Mesodermal cell (in vitro differentiated cells): ENCODE measurements at regions not wholly inside any gene's neighbourhood (a gene's known extent, or its start where the extent isn't known, plus 50 kb on each side); places are given as distances from the start of the nearest gene placed in this dataset.
"Not testable (repeated sequence)": the region's sequence is repeated elsewhere in the genome, so short reads cannot be mapped to it uniquely, and the experiment has no call there.

ENCODE experiments used
- H3K27ac ChIP-seq: 2 replicates; pipeline ENCODE4 v1.7.0; 2013; ENCODE audit warnings: mild to moderate bottlenecking, low read depth, low read length, moderate library complexity; ENCODE audit not compliant: severe bottlenecking
- H3K36me3 ChIP-seq: 2 replicates; pipeline ENCODE4 v1.7.1; 2013; ENCODE audit warnings: mild to moderate bottlenecking, low read length, moderate library complexity; ENCODE audit not compliant: control insufficient read depth, insufficient read depth
- H3K4me1 ChIP-seq: one replicate; pipeline ENCODE4 v1.7.1; 2013; ENCODE audit warnings: mild to moderate bottlenecking, low read length; ENCODE audit not compliant: insufficient read depth, control insufficient read depth, poor library complexity, severe bottlenecking
- H3K4me3 ChIP-seq: 2 replicates; pipeline ENCODE4 v1.7.0; 2013; ENCODE audit warnings: low read length, control low read depth, mild to moderate bottlenecking; ENCODE audit not compliant: insufficient read depth, poor library complexity, severe bottlenecking; ENCODE audit errors: extremely low read depth
- H3K9me3 ChIP-seq: 2 replicates; pipeline ENCODE4 v1.7.1; 2013; ENCODE audit warnings: mild to moderate bottlenecking, low read length, moderate library complexity; ENCODE audit not compliant: control insufficient read depth
- WGBS, 2 experiments: methylation state at CpG; one replicate each; pipeline ENCODE4 v1.1.5; 2013; ENCODE audit warnings: missing lambda C conversion rate in 2 of 2; ENCODE audit not compliant: insufficient coverage in 2 of 2; 5-methylcytosine and 5-hydroxymethylcytosine counted together

- Histone ChIP-seq H3K9me3 (no peaks in the 10 kb centered on the region), H3K4me3 (no peak overlapping the region), H3K27ac (no peak overlapping the region), H3K4me1 (no peaks in the 10 kb centered on the region), H3K36me3 (no peaks in the 10 kb centered on the region)
- 0 to 43% methylated on average over 1 of the region's 3 CpGs for WGBS, 2 experiments
These were observed 157.0 kb upstream of the CACNA2D1 start for GRCh38 chr7:82600531-82600930.

GRCh38 chr7:82599895-82600294, 156.3 kb upstream of the CACNA2D1 start:
- Histone ChIP-seq H3K27ac (peak overlapping the region; percentile 8), H3K36me3 (no peaks in the 10 kb centered on the region), H3K4me1 (no peaks in the 10 kb centered on the region), H3K9me3 (no peaks in the 10 kb centered on the region), H3K4me3 (no peak overlapping the region)

- 100% methylated on average over 1 of the region's 1 CpG; no CpG with 5 or more reads in 1 of the 2 experiments for WGBS, 2 experiments
- no peak overlapping the region for H3K4me3 ChIP-seq
- H3K4me1 ChIP-seq = no peaks in the 10 kb centered on the region
- no peaks in the 10 kb centered on the region for H3K9me3 ChIP-seq
- no peaks in the 10 kb centered on the region for H3K36me3 ChIP-seq
- no peak overlapping the region for H3K27ac ChIP-seq
These were observed 155.4 kb upstream of the CACNA2D1 start for GRCh38 chr7:82598958-82599357.

- no CpG with 5 or more reads among the region's 3 CpGs for WGBS, 2 experiments
- not testable (repeated sequence) for H3K27ac ChIP-seq, H3K9me3 ChIP-seq, H3K4me3 ChIP-seq, H3K4me1 ChIP-seq, H3K36me3 ChIP-seq
These were observed 152.2 kb upstream of the CACNA2D1 start for GRCh38 chr7:82595795-82596194.

- Histone ChIP-seq H3K36me3 (no peaks in the 10 kb centered on the region), H3K4me3 (no peak overlapping the region), H3K27ac (no peak overlapping the region), H3K4me1 (no peaks in the 10 kb centered on the region), H3K9me3 (no peaks in the 10 kb centered on the region)
These were observed 151.6 kb upstream of the CACNA2D1 start for GRCh38 chr7:82595176-82595575.

- WGBS, 2 experiments = 8 to 10% methylated on average over 5 of the region's 6 CpGs
- Histone ChIP-seq H3K36me3 (no peaks in the 10 kb centered on the region), H3K9me3 (no peaks in the 10 kb centered on the region), H3K4me3 (no peak overlapping the region), H3K4me1 (no peaks in the 10 kb centered on the region), H3K27ac (peak overlapping the region; percentile 54)
These were observed 151.1 kb upstream of the CACNA2D1 start for GRCh38 chr7:82594665-82595064.

- no peaks in the 10 kb centered on the region for H3K36me3 ChIP-seq
- no peak overlapping the region for H3K4me3 ChIP-seq
- no peaks in the 10 kb centered on the region for H3K9me3 ChIP-seq
- H3K27ac ChIP-seq = no peak overlapping the region
- 100% methylated on average over 1 to 3 of the region's 3 CpGs for WGBS, 2 experiments
- H3K4me1 ChIP-seq = no peaks in the 10 kb centered on the region
These were observed 150.2 kb upstream of the CACNA2D1 start for GRCh38 chr7:82593780-82594179.

GRCh38 chr7:82592416-82592815, 148.8 kb upstream of the CACNA2D1 start:
- Histone ChIP-seq H3K27ac (no peak overlapping the region), H3K9me3 (no peaks in the 10 kb centered on the region), H3K4me1 (no peaks in the 10 kb centered on the region), H3K36me3 (no peaks in the 10 kb centered on the region), H3K4me3 (no peak overlapping the region)
- no CpG with 5 or more reads among the region's 1 CpG for WGBS, 2 experiments

GRCh38 chr7:82579047-82579446, 135.5 kb upstream of the CACNA2D1 start:
- H3K27ac ChIP-seq = no peak overlapping the region
- H3K9me3 ChIP-seq = no peaks in the 10 kb centered on the region
- WGBS, 2 experiments = 100% methylated on average over 1 of the region's 3 CpGs; no CpG with 5 or more reads in 1 of the 2 experiments
- H3K4me3 ChIP-seq = no peak overlapping the region
- no peaks in the 10 kb centered on the region for H3K4me1 ChIP-seq
- no peaks in the 10 kb centered on the region for H3K36me3 ChIP-seq

- no peaks in the 10 kb centered on the region for H3K9me3 ChIP-seq
- no peaks in the 10 kb centered on the region for H3K4me1 ChIP-seq
These were observed 134.9 kb upstream of the CACNA2D1 start for GRCh38 chr7:82578430-82578829.

GRCh38 chr7:82572195-82572880, 128.8 kb upstream of the CACNA2D1 start:
- WGBS, 2 experiments = 0% methylated on average over 3 to 5 of the region's 9 CpGs
- H3K4me3 ChIP-seq = no peak overlapping the region

More at GRCh38 chr7:82578430-82578829, 134.9 kb upstream of the CACNA2D1 start:
- Histone ChIP-seq H3K36me3 (no peaks in the 10 kb centered on the region), H3K27ac (no peak overlapping the region), H3K4me3 (no peak overlapping the region)
- 100% methylated on average over 1 of the region's 1 CpG for WGBS, 2 experiments

More at GRCh38 chr7:82572195-82572880, 128.8 kb upstream of the CACNA2D1 start:
- H3K9me3 ChIP-seq = no peaks in the 10 kb centered on the region
- no peak overlapping the region for H3K27ac ChIP-seq
- H3K36me3 ChIP-seq = no peaks in the 10 kb centered on the region
- no peaks in the 10 kb centered on the region for H3K4me1 ChIP-seq
